ENCODE measurements at regions not wholly inside any gene's neighbourhood (a gene's known extent, or its start where the extent isn't known, plus 50 kb on each side); places are given as distances from the start of the nearest gene placed in this dataset.

DNA sequence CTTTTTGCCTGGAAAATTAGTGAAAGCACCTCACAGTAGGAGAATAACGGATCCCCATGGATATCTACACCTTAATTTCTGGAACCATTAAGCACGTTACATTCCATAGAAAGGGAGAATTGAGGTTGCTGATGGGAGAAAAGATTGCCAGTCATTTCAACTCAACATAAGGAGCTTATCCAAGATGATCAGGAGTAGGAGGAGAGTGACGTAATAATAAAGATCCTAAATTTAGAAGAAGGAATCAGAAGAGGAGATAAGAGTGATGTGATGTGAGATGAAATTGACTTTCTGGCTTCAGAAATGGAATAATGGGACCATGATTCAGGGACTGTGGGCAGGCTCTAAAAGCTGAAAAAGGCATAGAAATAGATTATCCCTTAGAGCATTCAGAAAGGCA, 1017.8 kb upstream of the CHAC2 start:
- TF ChIP-seq EZH2 (IDR thresholded peaks at IDR 0.05; ENCODE audit: borderline replicate concordance, low read depth, low read length, poor library complexity, severe bottlenecking) = no peak
- TF ChIP-seq, protein P1, sequence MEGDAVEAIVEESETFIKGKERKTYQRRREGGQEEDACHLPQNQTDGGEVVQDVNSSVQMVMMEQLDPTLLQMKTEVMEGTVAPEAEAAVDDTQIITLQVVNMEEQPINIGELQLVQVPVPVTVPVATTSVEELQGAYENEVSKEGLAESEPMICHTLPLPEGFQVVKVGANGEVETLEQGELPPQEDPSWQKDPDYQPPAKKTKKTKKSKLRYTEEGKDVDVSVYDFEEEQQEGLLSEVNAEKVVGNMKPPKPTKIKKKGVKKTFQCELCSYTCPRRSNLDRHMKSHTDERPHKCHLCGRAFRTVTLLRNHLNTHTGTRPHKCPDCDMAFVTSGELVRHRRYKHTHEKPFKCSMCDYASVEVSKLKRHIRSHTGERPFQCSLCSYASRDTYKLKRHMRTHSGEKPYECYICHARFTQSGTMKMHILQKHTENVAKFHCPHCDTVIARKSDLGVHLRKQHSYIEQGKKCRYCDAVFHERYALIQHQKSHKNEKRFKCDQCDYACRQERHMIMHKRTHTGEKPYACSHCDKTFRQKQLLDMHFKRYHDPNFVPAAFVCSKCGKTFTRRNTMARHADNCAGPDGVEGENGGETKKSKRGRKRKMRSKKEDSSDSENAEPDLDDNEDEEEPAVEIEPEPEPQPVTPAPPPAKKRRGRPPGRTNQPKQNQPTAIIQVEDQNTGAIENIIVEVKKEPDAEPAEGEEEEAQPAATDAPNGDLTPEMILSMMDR (conservative IDR thresholded peaks at IDR 0.05; ENCODE audit: low read depth, low read length) = no peak
